ENCODE measurements at regions not wholly inside any gene's neighbourhood (a gene's known extent, or its start where the extent isn't known, plus 50 kb on each side); places are given as distances from the start of the nearest gene placed in this dataset.

DNA sequence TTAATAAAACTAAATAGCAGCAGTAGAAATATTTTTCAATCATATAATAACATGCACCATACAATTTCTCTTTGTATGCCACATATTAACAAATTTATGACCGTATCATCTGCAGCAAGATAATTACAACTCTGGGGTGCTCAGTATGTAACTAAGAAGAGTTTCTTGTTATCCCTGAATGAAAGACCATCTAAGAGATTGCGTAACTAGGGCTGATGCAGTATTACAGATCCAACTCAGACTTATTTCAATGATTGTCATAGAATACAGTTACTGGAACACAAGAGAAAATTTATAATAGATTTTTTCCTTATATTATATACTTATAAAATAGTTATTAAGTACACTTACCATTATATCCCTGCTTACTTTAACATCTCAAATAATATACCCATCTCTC is 305.1 kb downstream of the SLITRK1 start:
- H3K4me3 ChIP-seq (ENCODE audit: low read depth, low read length) = no peak overlapping the region
- CTCF ChIA-PET = no interaction called here
- TF ChIP-seq, protein P1, sequence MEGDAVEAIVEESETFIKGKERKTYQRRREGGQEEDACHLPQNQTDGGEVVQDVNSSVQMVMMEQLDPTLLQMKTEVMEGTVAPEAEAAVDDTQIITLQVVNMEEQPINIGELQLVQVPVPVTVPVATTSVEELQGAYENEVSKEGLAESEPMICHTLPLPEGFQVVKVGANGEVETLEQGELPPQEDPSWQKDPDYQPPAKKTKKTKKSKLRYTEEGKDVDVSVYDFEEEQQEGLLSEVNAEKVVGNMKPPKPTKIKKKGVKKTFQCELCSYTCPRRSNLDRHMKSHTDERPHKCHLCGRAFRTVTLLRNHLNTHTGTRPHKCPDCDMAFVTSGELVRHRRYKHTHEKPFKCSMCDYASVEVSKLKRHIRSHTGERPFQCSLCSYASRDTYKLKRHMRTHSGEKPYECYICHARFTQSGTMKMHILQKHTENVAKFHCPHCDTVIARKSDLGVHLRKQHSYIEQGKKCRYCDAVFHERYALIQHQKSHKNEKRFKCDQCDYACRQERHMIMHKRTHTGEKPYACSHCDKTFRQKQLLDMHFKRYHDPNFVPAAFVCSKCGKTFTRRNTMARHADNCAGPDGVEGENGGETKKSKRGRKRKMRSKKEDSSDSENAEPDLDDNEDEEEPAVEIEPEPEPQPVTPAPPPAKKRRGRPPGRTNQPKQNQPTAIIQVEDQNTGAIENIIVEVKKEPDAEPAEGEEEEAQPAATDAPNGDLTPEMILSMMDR (IDR thresholded peaks at IDR 0.05; ENCODE audit: insufficient read depth, low read length, missing control alignments) = no peak
- no peak for DNase-seq (ENCODE audit: low read depth, low spot score)
- POLR2A ChIA-PET = no interaction called here

DNA sequence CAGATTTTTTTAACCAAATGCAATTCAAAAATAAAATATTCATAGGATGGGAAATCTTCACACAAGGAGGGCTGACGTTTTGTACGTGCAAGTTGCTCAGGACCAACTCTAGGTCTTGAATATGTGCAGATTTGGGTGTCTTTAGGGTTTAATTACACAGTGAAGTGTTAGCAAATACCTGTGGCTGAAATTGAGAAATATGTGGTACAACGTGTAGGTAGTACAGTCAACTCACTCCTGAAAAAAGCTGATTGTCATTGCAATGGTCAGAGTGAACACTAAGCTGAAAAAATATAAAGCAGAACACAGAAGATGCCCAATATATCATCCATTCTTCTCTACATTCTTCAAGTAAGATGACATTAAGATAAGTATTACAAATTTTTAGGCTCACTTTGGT is 314.3 kb downstream of the SLITRK1 start:
- POLR2A ChIA-PET = no interaction called here
- DNase-seq (ENCODE audit: low read depth, low spot score) = no peak
- H3K4me3 ChIP-seq (ENCODE audit: low read depth, low read length) = no peak overlapping the region
- CTCF ChIA-PET = no interaction called here
- TF ChIP-seq, protein P1 (IDR thresholded peaks at IDR 0.05; ENCODE audit: insufficient read depth, low read length, missing control alignments) = no peak

DNA sequence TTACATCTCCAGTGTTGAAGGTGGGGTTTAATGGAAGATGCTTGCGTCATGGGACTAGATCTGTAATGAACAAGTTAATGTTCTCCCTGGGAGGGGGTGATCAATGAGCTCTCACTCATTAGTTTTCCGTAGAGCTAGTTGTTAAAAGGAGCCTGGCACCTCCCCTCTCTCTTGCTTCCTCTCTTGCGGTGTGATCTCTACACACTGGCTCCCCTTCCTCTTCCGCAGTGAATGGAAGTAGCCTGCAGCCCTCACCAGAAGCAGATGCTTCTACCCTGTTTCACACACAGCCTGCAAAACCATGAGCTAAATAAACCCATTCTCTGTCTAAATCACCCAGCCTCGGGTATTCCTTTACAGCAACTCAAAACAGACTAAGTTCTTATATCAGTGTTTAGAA is 318.8 kb downstream of the SLITRK1 start:
- no peak overlapping the region for H3K4me3 ChIP-seq (ENCODE audit: low read depth, low read length)
- CTCF ChIA-PET = no interaction called here
- TF ChIP-seq, protein P1 (IDR thresholded peaks at IDR 0.05; ENCODE audit: insufficient read depth, low read length, missing control alignments) = no peak
- POLR2A ChIA-PET = no interaction called here
- no peak for DNase-seq (ENCODE audit: low read depth, low spot score)

DNA sequence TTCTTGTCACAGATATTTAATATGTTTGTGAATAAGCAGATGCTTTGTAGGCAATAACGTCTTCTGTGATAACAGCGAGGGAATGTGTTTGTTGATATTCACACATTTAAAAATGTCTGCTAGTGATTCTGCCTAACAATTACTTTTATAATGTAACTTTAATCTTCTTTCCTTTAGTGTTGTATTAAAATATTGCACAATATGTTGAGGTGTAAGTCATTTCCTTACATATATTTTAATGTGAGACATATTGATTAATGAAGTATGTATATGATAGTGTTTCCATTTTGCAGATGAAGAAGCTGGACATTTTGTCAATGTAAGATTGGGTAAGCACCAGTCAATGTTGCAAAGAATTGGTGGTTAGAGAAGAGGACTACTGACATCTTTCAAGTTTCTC is 324.4 kb downstream of the SLITRK1 start:
- TF ChIP-seq, protein P1 (IDR thresholded peaks at IDR 0.05; ENCODE audit: insufficient read depth, low read length, missing control alignments) = no peak
- ChIA-PET POLR2A (no interaction called here), CTCF (no interaction called here)
- H3K4me3 ChIP-seq (ENCODE audit: low read depth, low read length) = no peak overlapping the region
- no peak for DNase-seq (ENCODE audit: low read depth, low spot score)

DNA sequence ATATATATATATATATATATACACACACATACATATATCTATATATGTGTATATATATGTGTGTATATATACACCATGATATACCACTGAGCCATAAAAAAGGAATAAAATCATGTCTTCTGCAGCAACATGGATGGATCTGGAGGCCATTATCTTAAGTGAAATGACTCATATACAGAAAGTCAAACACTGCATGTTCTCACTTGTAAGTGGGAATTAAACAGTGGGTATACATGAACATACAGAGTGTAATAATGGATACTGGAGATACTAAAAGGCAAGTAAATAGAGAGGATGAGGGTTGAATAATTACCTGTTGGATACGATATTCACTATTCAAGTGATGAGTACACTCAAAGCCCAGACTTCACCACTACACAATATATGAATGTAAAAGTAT is 332.6 kb downstream of the SLITRK1 start:
- TF ChIP-seq, protein P1 (IDR thresholded peaks at IDR 0.05; ENCODE audit: insufficient read depth, low read length, missing control alignments) = no peak
- CTCF ChIA-PET = no interaction called here
- no peak for DNase-seq (ENCODE audit: low read depth, low spot score)
- POLR2A ChIA-PET = no interaction called here
- H3K4me3 ChIP-seq (ENCODE audit: low read depth, low read length) = no peak overlapping the region

DNA sequence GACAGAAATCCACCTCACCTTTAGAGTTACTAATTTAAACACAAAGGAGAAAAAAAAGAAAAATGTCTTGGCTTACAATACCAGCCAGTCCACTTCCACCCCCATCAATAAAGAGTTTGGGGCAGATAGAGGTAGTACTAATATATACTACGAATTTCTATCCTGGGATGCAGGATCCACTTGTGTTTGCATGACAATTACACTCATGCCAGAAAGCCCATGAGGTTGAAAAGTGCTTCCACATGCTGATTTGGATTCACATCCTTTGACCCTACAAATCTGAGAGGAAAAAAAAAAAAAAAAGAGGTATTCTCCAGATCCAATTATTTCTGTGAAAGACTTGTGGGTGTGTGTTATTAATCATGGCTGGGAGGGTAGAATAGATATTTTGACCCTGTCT is 335.2 kb downstream of the SLITRK1 start:
- ChIA-PET POLR2A (no interaction called here), CTCF (no interaction called here)
- DNase-seq (ENCODE audit: low read depth, low spot score) = no peak
- TF ChIP-seq, protein P1 (IDR thresholded peaks at IDR 0.05; ENCODE audit: insufficient read depth, low read length, missing control alignments) = no peak
- H3K4me3 ChIP-seq (ENCODE audit: low read depth, low read length) = no peak overlapping the region
